Keratinocyte (primary cell): ENCODE measurements at regions not wholly inside any gene's neighbourhood (a gene's known extent, or its start where the extent isn't known, plus 50 kb on each side); places are given as distances from the start of the nearest gene placed in this dataset.

Experiments
- EZH2 ChIP-seq: IDR thresholded peaks from one replicate; pipeline ENCODE4 v1.6.1; 2012; ENCODE audit warnings: inconsistent platforms, mild to moderate bottlenecking, low read length, moderate library complexity
- TF ChIP-seq, protein P1 (sequence below), 3 experiments: IDR thresholded peaks in 1 of 3; conservative IDR thresholded peaks in 1 of 3; optimal IDR thresholded peaks in 1 of 3; 2 replicates in 2 of 3; 3 replicates in 1 of 3; pipeline versions ENCODE3 to v1.5.1; 2011; ENCODE audit warnings: low read length in 3 of 3, mild to moderate bottlenecking in 3 of 3, moderate library complexity in 2 of 3, control low read depth in 1 of 3, inconsistent platforms in 1 of 3; ENCODE audit not compliant: insufficient read depth in 2 of 3; ENCODE audit errors: extremely low read depth in 1 of 3

DNA sequence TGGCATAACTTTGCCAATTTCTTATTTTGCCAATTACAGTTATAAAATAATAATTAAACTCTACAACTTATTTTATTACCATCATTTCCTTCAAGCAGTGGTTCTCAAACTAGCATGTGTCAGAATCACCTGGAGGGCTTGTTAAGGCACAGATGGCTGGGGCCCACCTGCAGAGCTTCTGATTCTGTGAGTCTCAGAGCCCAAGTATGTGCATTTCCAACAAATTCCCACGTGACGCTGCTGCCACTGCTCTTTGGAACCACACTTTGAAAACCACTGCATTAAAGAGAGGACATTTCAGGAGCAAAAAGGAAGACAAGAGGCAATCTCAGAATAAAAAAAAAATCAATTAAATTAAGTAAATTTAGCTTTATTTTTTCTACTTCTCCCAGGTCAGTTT lies 94.0 kb upstream of the HNRNPA3 start:
- TF ChIP-seq, protein P1, sequence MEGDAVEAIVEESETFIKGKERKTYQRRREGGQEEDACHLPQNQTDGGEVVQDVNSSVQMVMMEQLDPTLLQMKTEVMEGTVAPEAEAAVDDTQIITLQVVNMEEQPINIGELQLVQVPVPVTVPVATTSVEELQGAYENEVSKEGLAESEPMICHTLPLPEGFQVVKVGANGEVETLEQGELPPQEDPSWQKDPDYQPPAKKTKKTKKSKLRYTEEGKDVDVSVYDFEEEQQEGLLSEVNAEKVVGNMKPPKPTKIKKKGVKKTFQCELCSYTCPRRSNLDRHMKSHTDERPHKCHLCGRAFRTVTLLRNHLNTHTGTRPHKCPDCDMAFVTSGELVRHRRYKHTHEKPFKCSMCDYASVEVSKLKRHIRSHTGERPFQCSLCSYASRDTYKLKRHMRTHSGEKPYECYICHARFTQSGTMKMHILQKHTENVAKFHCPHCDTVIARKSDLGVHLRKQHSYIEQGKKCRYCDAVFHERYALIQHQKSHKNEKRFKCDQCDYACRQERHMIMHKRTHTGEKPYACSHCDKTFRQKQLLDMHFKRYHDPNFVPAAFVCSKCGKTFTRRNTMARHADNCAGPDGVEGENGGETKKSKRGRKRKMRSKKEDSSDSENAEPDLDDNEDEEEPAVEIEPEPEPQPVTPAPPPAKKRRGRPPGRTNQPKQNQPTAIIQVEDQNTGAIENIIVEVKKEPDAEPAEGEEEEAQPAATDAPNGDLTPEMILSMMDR (optimal IDR thresholded peaks at IDR 0.05 in 1 of 3, IDR thresholded peaks at IDR 0.05 in 1 of 3, conservative IDR thresholded peaks at IDR 0.05 in 1 of 3; ENCODE audit: extremely low read depth in 1 of 3, insufficient read depth in 2 of 3, low read length in 3 of 3) = no peak
- no peak for TF ChIP-seq EZH2
